Panc1 (cell line): ENCODE measurements at regions not wholly inside any gene's neighbourhood (a gene's known extent, or its start where the extent isn't known, plus 50 kb on each side); places are given as distances from the start of the nearest gene placed in this dataset.

Source experiments
- ATAC-seq: fragments of 200-7000 bp; cut with Tn5 transposase; 2 replicates; pipeline ENCODE4 v1.9.1; 2020; ENCODE audit warnings: mild to moderate bottlenecking, moderate library complexity
- BruUV-seq: library from RNA; stranded (reverse); fragments of 400-500 nt; replicated peaks from 2 replicates; lab custom pipeline; 2021; lab: Mats Ljungman, UMichigan
- CTCF ChIA-PET: fragments of 300-600 bp; sonication (Branson Sonifier 250); formaldehyde crosslinking; loops from one replicate; lab custom pipeline; 2022; ENCODE audit warnings: antibody characterized with exemption; lab: Charles Lee
- POLR2A ChIA-PET: fragments of 300-600 bp; sonication (Branson Sonifier 250); formaldehyde crosslinking; loops from one replicate; lab custom pipeline; 2022; ENCODE audit warnings: antibody characterized with exemption; lab: Charles Lee
- DNase-seq: peaks from one replicate; pipeline ENCODE4 v3.0.0-alpha.2; 2010; ENCODE audit warnings: low read depth, low spot score
- H3K27ac ChIP-seq: 2 replicates; pipeline ENCODE4 v1.5.1; 2011; ENCODE audit warnings: mild to moderate bottlenecking, low read length, inconsistent platforms
- H3K27me3 ChIP-seq: fragments of 200-500 bp; sonication (Bioruptor generic); 2 replicates; pipeline ENCODE4 v1.6.0; 2014; ENCODE audit warnings: low read length, inconsistent platforms; ENCODE audit not compliant: control insufficient read depth, insufficient read depth
- H3K36me3 ChIP-seq: fragments of 200-500 bp; sonication (Bioruptor generic); 2 replicates; pipeline ENCODE4 v1.5.1; 2014; ENCODE audit warnings: inconsistent platforms, mild to moderate bottlenecking, low read length, moderate library complexity; ENCODE audit not compliant: control insufficient read depth, insufficient read depth
- H3K4me1 ChIP-seq: 2 replicates; pipeline ENCODE4 v1.5.1; 2011; ENCODE audit warnings: inconsistent platforms, mild to moderate bottlenecking, low read length, moderate library complexity; ENCODE audit not compliant: control insufficient read depth, insufficient read depth
- H3K4me3 ChIP-seq, 2 experiments: 2 replicates each; pipeline ENCODE4 v1.5.1; 2011 to 2012; ENCODE audit warnings: low read depth in 2 of 2, low read length in 2 of 2, mild to moderate bottlenecking in 2 of 2, inconsistent platforms in 1 of 2, moderate library complexity in 1 of 2
- H3K9me3 ChIP-seq: fragments of 200-500 bp; sonication (Bioruptor generic); 2 replicates; pipeline ENCODE4 v1.5.1; 2014; ENCODE audit warnings: low read depth, mild to moderate bottlenecking, inconsistent platforms, low read length, moderate library complexity; ENCODE audit not compliant: control insufficient read depth, insufficient read depth
- CTCF ChIP-seq: fragments of 450-650 bp; IDR thresholded peaks from 2 replicates; pipeline ENCODE4 v1.5.1; 2017; ENCODE audit warnings: mild to moderate bottlenecking
- POLR2AphosphoS5 ChIP-seq: IDR thresholded peaks from 2 replicates; pipeline ENCODE4 v1.6.1; 2012; ENCODE audit warnings: mild to moderate bottlenecking, low read depth, low read length, moderate library complexity
- REST ChIP-seq, 2 experiments: IDR thresholded peaks; 2 replicates each; pipeline ENCODE4 v1.6.1; 2011 to 2012; ENCODE audit warnings: low read depth in 2 of 2, control low read depth in 1 of 2, low read length in 1 of 2, mild to moderate bottlenecking in 1 of 2, moderate library complexity in 1 of 2; ENCODE audit not compliant: insufficient read depth in 1 of 2
- SIN3A ChIP-seq: IDR thresholded peaks from 2 replicates; pipeline ENCODE4 v1.6.1; 2012; ENCODE audit warnings: low read depth, mild to moderate bottlenecking, low read length, moderate library complexity, borderline replicate concordance; ENCODE audit not compliant: insufficient read depth
- TCF7L2 ChIP-seq: IDR thresholded peaks from 2 replicates; pipeline ENCODE4 v1.6.1; 2011; ENCODE audit warnings: mild to moderate bottlenecking, low read depth, low read length, inconsistent platforms
- in situ Hi-C: cut with HindIII; loops from 2 replicates; pipeline ENCODE4 v1.10.0; 2016; ENCODE audit warnings: low sequenced_read_pairs, low pct_unique_long_range_greater_than_20kb
- intact Hi-C: fragments of 100-400 bp; cut with micrococcal nuclease; formaldehyde crosslinking; loops from one replicate; pipeline ENCODE4 v1.10.0; 2022; ENCODE audit not compliant: unreplicated experiment

GRCh38 chr16:14005335-14005734, 65.8 kb upstream of the MRTFB start:
- intact Hi-C loops: no loop called here

GRCh38 chr16:14007450-14007849, 63.7 kb upstream of the MRTFB start:
- intact Hi-C loops: no loop called here
- Histone ChIP-seq H3K27me3 (no peaks in the 10 kb centered on the region), H3K27ac (peak overlapping the region; percentile 12; the same call in 1 of the 2 replicates), H3K36me3 (no peaks in the 10 kb centered on the region), H3K4me1 (peaks cover 20% of the 10 kb centered on the region), H3K9me3 (no peaks in the 10 kb centered on the region), H3K4me3 (no peak overlapping the region)
- TF ChIP-seq REST (IDR thresholded peaks at IDR 0.05; ENCODE audit: insufficient read depth in 1 of 2, low read depth in 2 of 2, low read length in 1 of 2): no peak
- no peak for TF ChIP-seq POLR2AphosphoS5
- no peak for TF ChIP-seq SIN3A
- TF ChIP-seq CTCF: no peak
- TF ChIP-seq TCF7L2: no peak
- in situ Hi-C loops: no loop called here
- DNase-seq (no peak), ATAC-seq (no peak)
- CTCF ChIA-PET: no interaction called here
- POLR2A ChIA-PET: interaction anchor here (0.6 kb wide), 1 partner anchor 25 kb away, joined by 3 read pairs; no protein-coding TSS in a partner anchor
- BruUV-seq: no TSS peak

More at GRCh38 chr16:14005335-14005734, 65.8 kb upstream of the MRTFB start:
- no peak for DNase-seq
- ATAC-seq: no peak
- POLR2A ChIA-PET: no interaction called here
- no peak overlapping the region for H3K4me3 ChIP-seq
- peak overlapping the region; percentile 41; the same call in 1 of the 2 replicates for H3K27ac ChIP-seq
- H3K9me3 ChIP-seq: no peaks in the 10 kb centered on the region
- no TSS peak for BruUV-seq
- H3K4me1 ChIP-seq: peaks cover 20% of the 10 kb centered on the region
- H3K27me3 ChIP-seq: no peaks in the 10 kb centered on the region
- CTCF ChIA-PET: no interaction called here
- in situ Hi-C loops: no loop called here
- no peaks in the 10 kb centered on the region for H3K36me3 ChIP-seq
- no peak for TF ChIP-seq REST (IDR thresholded peaks at IDR 0.05; ENCODE audit: insufficient read depth in 1 of 2, low read depth in 2 of 2, low read length in 1 of 2)
- no peak for TF ChIP-seq SIN3A
- TF ChIP-seq POLR2AphosphoS5: no peak
- no peak for TF ChIP-seq CTCF
- TF ChIP-seq TCF7L2: no peak
